NCI-H2029 treated with DMSO at 0.1 percent for 48 hours (cell line): ENCODE measurements at regions not wholly inside any gene's neighbourhood (a gene's known extent, or its start where the extent isn't known, plus 50 kb on each side); places are given as distances from the start of the nearest gene placed in this dataset.

Experiments
- DNase-seq: peaks from one replicate; lab custom pipeline; 2025; lab: John Stamatoyannopoulos, UW

DNA sequence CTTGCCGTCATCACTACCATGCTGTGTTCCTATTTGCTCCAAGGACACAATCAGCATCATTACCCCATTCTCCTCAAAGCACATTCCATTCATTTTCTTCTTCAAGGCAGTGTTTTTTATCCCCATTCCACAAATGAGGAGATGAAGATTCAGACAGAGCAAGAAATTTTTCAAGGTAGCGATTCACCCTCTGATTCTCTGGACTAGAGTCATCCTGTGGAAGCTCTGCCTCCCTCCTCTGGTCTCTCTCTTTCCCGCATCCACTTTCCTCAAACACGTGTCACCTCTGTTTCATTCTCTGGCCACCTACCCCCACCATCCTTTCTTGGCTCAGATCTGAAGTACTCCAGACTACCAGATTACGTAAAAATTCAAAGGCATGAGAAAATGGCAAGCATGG is 297.9 kb downstream of the SOX11 start:
- DNase-seq, result no peak

DNA sequence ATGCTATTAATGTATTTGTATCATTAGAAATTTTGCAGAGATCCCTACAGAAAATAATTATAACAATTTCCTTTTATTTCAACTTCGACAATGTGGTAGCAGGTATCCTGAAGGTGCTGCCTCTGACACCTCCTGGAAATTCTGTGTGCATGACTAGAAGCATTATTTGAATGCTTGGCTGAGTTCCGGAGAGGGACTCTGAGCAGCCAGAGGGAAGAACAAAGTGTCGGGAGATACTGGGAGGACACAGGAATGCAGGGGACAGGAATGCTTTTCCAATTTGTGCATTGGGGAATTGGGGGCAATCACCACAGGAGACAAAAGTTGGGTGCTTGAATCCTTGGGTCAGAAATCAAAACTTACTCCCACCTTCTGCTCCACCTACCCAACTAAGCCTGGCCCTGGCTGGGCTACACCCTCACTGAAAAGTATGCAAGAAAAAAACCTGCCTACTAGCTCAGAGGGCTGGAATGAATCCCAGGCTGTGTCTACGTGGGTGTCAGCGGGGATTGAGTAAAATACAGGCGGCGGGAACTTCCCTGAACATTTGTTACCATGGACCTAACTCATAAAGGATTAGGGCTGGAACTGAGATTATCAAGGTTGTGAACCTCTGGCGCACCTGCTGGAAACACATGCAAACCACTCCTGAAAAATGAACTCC is 299.3 kb downstream of the SOX11 start:
- DNase-seq, result no peak

DNA sequence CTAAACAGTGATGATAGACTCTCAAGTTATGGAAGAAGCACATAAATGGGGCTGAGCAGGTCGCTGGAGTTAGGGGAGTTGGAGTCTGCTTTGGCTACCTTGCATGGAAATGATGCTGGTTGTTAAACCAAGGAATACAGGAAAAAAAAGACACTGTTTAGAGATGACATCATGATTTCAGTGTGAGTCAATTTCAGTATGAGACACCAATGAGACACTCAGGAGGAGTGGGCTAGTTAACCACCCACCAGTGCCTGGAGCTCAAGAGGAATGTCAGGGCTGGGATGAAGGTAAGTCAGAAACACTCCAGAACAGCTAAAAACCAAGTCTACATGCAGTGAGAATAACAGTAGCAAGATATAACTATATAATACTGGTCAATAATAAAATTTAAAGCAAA is 303.6 kb downstream of the SOX11 start:
- no peak for DNase-seq

DNA sequence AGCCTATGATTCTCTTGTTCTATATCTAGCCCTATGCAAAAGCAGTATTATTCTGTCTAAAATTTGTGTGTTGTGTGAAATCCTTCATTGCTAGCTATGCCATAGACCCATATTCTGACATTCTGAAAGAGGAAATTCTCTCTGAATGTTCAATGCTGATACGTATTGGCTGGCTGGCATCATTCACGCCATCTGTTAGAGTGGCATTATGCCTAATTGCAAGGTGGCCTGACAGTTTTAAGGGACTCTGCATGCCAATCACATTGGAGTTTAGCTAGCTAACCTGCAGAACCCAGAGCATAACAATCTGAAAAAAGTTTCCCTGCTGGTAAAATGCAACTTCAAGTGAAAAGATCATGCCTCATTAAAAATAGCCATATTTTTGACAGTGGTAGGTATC is 316.0 kb downstream of the SOX11 start:
- DNase-seq, result no peak

DNA sequence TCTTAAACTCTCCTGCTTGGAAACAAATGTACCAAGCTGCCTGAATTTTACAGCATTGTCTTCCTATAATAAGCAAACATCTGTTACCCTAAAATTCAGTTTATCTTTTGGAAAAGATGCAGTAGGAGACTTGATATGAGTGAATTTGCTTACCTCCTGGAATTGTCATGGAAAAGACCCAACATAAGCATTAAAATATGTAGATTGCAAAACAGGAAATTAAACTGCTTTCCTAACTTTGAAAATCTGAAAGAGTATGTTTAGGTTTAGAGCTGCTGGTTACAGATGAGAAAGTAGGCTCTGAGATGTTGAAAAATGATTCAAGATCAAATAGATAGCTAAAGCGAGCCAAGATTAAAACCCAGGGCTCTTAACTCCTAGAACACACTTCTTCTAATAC is 316.5 kb downstream of the SOX11 start:
- DNase-seq, result no peak

DNA sequence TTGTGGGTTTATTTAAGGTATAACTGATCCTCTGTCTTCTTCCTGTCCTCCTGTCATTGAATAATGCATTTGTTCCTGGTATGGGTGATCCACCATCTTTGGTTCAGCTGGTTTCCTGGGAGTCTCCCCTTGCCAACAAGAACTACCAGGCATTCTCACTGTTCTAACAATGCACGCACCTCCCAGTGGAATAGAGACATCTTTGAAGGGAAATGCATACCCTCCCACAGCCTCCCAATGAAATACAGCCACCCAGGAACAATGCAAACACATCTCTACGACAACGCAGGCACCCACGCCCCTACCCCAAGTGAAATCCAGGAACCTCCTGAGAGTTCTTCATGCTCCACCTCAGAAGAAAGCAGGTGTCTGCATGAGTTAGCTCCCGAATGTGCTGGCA is 318.0 kb downstream of the SOX11 start:
- DNase-seq, result no peak

DNA sequence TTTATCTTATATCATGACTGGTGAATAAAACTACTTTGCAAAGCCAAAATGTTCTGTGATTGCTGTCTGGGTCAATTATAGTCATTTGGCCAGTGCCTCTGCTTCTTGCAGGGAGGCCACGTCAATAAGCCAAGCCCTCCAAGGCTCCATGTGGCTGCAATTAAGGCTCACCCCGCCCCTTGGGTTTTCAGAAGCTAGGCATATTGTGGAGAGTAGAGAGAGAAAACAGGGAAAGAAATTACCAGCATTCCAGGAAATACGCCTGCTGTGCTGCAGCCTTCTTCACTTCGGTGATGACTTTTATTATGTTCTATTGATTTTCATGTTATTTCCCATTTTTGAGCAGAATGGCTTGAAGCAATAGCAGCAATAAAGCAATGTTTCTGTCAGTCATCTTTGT is 319.7 kb downstream of the SOX11 start:
- DNase-seq, result no peak

DNA sequence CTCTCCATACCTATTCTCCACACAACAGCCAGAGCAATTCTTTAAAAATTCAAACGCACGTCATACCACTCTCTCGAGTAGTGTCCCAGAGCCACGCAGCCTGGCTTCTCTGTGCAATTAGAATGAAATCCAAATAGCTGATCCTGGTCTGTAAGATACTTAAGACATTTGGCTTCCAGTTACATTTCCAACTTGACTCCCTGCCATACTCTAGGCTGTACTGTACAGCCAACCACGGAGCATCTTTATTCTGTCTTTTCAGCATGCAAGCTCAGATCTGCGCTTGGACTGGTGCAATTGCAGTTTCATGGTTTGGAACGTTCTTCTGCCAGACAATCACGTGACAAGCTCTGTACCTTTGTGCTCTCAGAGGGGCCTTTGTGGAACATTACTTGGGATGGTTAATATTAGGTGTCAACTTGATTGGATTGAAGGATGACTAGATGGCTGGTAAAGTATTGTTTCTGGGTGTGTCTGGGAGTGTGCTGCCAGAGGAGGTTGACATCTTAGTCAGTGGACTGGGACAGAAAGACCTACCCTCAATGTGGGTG is 325.6 kb downstream of the SOX11 start:
- DNase-seq, result no peak

DNA sequence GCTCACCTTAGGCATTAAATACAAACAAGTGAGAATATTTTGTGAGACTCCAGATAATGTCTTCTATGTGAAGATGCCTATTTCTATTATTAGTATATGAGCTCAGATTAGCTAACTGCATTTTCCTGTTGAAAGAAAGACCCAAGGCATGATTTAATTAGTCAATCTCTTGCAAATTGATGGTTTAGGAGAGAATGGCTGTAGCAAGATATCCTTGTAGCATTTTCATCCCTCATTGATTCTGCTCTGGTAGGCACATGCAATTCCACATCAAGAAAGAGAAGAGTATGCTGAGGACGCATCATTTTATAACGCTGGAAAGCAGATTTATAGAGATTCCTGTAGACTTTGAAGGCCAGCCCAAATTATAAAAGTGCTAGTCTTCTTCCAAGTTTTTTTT is 332.0 kb downstream of the SOX11 start:
- no peak for DNase-seq

DNA sequence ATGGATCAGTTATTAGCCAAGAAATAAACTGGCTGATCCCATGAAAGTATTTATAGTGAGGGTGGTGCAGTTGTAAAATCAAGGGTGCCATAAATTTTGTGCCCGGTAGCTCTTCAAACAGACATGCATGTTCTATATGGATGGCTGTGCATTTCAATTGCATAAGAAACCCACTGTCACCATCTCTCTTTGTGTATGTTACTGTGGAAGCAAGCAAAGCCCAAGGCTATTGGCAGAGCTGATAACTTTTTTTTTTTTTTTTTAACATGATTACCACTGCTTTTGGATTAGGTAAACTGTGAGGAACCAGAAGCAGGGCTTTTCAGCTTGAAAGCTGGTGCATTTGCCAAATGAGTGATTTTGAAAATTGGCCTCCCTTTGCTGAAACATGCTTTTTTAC is 332.6 kb downstream of the SOX11 start:
- DNase-seq, result no peak

DNA sequence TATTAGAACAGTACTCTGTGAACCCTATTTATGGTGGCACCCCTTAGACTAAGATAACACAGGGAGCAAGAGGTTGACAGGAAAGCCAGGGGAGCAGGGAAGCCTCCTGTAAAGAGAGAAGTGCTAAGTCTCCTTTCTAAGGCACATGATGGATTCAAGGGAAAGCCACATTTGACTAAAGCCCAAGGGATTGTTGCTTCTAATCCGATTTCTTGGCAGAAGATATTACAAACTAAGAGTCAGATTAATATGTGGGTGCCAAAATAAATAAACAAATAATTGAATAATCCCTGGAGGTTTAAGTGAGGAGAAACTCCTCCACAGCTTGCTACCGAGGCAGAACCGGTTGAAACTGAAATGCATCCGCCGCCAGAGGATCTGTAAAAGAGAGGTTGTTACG is 333.2 kb downstream of the SOX11 start:
- DNase-seq, result no peak

DNA sequence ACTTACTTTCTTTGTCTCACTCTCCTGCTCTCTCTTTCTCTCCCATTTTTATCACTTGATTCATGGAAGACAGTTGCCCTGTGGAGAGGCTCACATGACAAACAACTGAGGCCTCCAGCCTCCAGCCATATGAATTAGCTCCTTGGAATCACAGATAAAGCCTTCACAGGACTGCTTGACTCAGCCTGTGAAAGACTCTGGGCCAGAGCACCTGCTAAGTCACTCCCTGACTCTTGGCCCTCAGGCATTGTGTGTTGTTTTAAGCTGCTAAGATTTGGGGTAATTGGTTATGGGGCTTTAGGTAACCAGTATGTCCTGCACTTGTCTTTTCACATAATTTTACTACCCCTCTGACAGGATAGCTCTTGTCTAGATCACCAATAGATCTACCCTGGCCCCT is 334.9 kb downstream of the SOX11 start:
- no peak for DNase-seq

DNA sequence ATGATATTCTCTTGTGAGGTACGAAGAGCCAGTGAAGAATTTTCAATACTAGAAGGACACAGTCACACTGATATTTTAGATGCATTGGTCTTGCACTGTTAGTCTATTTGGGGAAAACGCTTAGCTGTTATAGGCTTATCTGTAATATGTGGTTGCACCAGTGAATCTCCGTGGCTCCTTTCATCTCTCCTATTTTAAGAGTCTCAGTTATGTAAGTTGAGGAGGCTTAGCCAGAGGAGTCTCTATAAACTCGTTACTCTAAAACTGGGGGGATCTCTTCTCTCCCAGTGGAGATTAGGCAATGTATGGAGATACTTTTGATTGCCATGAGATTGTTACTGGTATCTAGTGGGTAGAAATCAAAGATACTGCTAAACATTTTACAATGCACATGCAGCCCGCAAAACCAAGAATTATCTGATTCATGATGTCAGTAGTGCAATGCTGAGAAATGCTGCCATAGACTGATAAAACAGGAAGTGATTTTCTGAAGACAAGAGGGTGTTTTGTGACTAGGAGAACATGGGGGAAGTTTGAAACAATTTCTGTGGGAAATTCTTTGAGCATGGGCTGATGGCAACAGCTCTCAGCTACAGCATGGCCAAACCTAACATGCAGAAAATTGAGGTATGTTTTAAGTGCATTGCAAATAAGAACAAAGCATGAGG is 339.1 kb downstream of the SOX11 start:
- no peak for DNase-seq

DNA sequence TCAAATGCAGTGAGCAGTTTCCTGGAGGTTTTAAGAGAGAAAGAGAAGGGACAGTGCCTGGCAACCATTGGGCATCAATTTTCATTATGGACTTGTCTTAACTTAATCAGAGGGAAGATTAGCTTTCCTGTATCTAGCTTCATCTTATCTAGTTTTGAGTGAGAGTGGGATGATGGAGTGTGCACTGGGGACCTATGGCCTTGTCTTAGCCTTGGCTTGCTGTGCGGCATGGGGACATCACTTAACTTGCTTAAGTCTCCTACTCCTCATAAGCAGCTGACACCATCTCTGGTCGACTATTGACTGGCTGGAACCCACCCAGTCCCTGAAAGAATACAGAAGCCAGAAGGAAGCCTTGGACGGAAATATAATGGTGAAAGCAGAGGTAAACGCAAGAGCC is 344.0 kb downstream of the SOX11 start:
- DNase-seq, result no peak

DNA sequence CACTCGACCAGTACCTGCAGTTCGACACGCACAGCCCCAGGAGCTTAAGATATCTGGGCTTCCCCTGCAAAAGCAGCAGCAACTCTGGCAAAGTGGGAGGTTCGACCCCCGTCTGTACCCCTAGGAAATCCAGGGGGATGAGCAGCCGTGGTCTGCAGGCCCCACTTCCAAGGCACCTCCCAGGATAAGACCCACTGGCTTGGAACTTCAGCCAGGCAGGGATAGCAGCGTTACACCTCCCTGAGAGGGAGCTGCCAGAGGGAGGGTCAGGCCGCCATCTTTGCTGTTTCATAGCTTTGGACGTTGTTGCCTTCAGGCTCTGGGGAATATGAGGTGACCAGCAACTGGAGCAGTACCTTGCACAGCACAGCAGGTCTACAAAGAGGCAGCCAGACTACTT is 351.1 kb downstream of the SOX11 start:
- no peak for DNase-seq

DNA sequence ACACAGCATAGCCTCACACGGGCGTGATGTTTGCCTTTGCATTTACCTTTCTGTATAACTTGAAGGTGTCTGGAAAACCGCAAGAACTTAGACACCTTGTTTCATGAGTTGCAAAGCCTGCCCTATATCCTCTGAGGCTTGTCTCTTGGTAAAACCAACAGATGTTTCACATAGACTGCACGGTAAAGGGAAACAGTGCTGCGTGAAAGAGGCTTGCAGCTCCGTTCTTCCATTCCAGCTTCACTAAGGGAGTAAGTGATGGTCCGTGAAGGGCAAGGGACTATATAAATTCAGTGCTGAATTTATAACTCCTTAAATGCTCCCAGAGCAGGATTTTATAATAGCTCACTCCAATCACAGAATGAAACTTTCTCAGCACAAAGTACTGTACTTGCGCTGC is 360.5 kb downstream of the SOX11 start:
- DNase-seq, result no peak

DNA sequence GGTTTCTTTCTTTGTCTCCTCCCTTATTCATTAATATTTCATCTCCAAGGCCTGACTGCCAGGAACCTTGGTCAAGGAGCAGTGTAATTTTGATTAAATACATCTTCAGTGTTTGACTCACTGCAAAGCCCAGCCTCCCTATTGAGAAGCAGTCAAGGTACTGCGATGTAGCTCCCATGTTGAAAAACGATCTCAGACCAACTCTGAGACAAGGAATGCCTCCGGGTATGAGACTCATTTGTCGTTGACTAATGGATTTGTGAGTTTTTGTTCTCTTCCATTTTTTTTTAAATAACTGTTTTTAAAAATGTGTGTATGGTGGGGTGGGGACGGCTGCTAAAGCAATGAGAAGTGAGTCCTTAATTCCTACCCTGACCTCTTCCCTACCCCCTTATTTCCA is 361.6 kb downstream of the SOX11 start:
- DNase-seq, result no peak

DNA sequence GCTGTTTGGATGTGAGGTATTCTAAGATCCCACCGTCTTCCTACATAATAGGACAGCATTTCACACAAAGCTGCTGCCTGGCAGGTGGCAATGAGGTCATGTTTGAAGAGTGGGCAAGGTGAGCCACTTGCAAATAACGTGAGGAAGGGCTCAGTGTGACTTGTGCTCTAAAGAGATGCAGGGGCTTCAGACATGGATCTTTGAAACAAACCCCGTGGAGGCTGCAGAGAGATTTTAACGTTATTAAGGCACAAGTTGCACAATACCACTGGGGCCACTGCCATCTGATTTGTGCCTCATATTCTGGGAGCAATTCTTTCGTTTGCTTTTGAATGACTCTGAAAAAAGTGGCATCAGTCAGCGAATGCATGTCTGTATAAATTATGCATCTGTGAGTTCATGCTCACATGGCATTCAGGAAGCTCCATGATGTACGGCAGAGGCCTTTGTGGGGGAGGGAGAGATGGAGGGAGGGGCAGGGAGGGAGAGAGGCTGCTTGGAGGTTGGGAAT is 362.0 kb downstream of the SOX11 start:
- no peak for DNase-seq

DNA sequence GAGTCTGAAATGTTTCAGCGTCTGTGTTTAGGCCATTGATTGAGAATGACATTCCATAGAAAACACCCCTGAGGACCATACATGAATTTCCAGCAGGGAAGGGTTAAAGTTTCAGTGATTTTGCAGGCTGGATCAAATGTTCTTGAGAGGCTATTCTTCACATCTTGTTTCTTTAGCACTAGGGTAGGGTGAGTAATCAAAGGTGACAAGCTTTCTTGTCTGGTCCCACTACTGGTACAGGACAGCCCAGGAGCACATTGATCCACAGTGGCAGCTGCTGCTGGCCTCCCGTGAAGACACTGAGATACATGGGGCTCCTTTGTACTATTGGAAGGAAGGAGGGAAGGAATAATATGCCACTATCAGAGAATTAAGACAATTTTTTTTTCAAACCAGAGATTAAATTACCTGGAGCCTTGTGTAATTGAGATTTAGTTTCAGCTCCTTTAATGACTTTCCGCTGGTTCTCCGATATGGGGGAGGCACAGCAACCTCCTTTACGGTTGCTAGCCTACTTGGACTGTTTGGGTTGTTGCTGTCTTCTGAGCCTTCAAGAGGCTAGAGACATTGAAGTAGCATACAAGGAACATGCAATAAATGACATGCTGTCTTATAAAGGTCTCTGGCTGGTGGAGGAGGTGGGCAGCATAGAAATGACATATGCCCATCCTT is 368.9 kb downstream of the SOX11 start:
- no peak for DNase-seq

DNA sequence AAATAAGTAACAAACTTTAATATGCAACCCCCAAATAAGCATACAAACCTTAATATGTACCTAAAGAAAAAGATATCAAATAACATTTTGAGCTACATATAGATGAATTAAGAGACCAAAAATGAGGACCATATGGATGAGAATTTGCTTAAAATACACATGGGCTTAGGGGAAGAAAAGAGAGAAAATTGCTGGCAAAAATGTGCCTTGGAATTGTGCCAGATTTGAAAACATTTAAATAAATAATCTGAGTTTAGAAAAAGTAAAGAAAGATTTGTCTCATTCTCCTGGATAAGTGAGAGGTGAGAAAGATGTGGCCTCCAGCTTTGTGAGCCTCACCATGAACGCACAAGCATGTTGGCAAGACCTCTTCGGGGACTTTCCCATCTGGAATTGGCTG is 372.6 kb downstream of the SOX11 start:
- no peak for DNase-seq

DNA sequence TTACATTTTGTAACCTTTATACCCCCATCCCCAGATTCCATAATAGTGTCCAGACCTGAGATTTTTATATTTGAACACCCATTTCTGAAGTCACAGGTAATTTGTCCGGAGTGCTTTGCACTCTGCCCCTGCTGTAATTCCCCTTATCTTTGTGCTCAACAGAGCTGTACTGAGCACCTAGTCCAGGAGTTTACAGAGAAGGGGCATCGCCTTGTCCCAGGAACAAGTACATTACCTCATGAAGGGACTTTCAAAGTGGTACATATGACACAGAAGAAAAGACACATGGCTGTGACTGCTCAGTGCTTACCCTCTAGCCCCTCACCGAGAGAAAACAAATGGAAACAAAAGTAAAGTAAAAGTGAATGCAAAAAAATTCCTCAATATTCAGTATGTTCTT is 373.5 kb downstream of the SOX11 start:
- no peak for DNase-seq

DNA sequence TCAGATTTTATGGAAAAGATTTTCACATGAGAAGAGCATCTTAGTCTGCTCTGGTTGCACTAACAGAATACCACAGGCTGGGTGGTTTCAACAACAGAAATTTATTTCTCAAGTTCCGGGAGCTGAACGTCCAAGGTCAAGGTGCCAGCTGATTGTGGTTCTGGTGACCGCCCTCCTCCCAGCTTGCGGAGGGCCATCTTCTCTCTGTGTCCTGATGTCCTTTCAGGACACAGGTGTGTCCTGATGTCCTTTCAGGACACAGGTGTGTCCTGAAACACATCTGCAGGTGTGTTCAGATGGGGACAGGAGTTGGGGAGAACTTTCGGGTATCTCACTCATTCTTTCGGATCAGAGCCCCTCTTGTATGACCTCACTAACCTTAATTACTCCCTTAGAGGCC is 374.9 kb downstream of the SOX11 start:
- DNase-seq, result no peak

DNA sequence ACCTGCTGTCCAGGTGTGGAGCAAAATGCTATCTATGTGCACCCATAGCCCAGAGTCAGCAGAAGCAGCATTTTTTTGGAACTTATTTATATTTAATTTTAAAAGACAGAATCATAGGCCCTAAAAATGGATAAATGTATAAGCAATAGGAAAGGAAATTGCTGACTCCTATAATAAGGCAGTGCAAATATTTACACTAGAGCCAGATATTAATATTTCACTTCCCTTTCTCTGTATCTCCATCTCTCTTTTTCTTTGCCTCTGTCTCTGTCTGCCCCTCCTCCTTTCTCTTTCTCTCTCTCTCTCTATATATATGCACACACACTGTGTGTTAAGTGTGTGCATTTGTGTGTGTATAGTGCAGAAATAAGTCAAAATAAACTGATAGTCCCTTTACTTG is 375.6 kb downstream of the SOX11 start:
- DNase-seq, result no peak
